A549 (cell line): ENCODE measurements at regions not wholly inside any gene's neighbourhood (a gene's known extent, or its start where the extent isn't known, plus 50 kb on each side); places are given as distances from the start of the nearest gene placed in this dataset.
"Not testable (repeated sequence)": the region's sequence is repeated elsewhere in the genome, so short reads cannot be mapped to it uniquely, and the experiment has no call there.

Experiments
- ATAC-seq, 2 experiments: fragments of 200-7000 bp in 1 of 2; fragments of >200 bp in 1 of 2; cut with Nextera tagmentation in 1 of 2; cut with Tn5 transposase in 1 of 2; 3 replicates each; pipeline versions ENCODE4 v1.8.0 to v1.9.1; 2018 to 2020; ENCODE audit warnings: mild to moderate bottlenecking in 1 of 2, moderate library complexity in 1 of 2
- CTCF ChIA-PET: fragments of 300-600 bp; sonication (Branson Sonifier 250); formaldehyde crosslinking; extraction: SDS; loops from one replicate; lab custom pipeline; 2021; ENCODE audit warnings: antibody characterized with exemption, inconsistent platforms; lab: Yijun Ruan, JAX
- POLR2A ChIA-PET: fragments of 350-600 bp; formaldehyde crosslinking; extraction: SDS; loops from one replicate; lab custom pipeline; 2021; ENCODE audit warnings: antibody characterized with exemption, inconsistent platforms; lab: Yijun Ruan, JAX
- DNase-seq, 2 experiments: peaks; one replicate each; pipeline versions ENCODE4 v3.0.0 to v3.0.0-alpha.2; 2011 to 2016; ENCODE audit warnings: low read depth in 1 of 2, low spot score in 1 of 2
- FAIRE-seq: peaks from 2 replicates; lab custom pipeline; 2011; peaks lifted over from hg19 to GRCh38; lab: Jason Lieb, UNC
- H3K27ac ChIP-seq, 2 experiments: fragments of >200 bp; sonication (Bioruptor Twin); formaldehyde crosslinking; 3 replicates each; pipeline ENCODE4 v1.5.1; 2016 to 2017
- H3K4me1 ChIP-seq: fragments of >200 bp; sonication (Bioruptor Twin); formaldehyde crosslinking; 3 replicates; pipeline ENCODE4 v1.6.1; 2016
- H3K4me2 ChIP-seq: fragments of >200 bp; sonication (Bioruptor Twin); formaldehyde crosslinking; 3 replicates; pipeline ENCODE4 v1.6.1; 2016
- H3K4me3 ChIP-seq: fragments of >200 bp; sonication (Bioruptor Twin); formaldehyde crosslinking; 3 replicates; pipeline ENCODE4 v1.5.1; 2016
- H3K9me3 ChIP-seq: fragments of >200 bp; sonication (Bioruptor Twin); formaldehyde crosslinking; 3 replicates; pipeline ENCODE4 v1.6.1; 2016
- BHLHE40 ChIP-seq: IDR thresholded peaks from 2 replicates; pipeline ENCODE4 v1.6.1; 2012; ENCODE audit warnings: low read depth, low read length, inconsistent platforms
- CBX8 ChIP-seq: fragments of 200-600 bp; sonication (generic); IDR thresholded peaks from 2 replicates; pipeline ENCODE4 v1.6.1; 2016
- CEBPB ChIP-seq, 2 experiments: fragments of >200 bp in 1 of 2; sonication (Bioruptor Twin) in 1 of 2; formaldehyde crosslinking in 1 of 2; IDR thresholded peaks; 2 replicates each; pipeline ENCODE4 v1.6.1; 2012 to 2016
- CHD2 ChIP-seq: fragments of 150-350 bp; IDR thresholded peaks from 2 replicates; pipeline ENCODE4 v1.6.1; 2014; ENCODE audit warnings: low read length; ENCODE audit not compliant: partially characterized antibody
- E2F6 ChIP-seq: IDR thresholded peaks from 2 replicates; pipeline ENCODE4 v1.6.1; 2012; ENCODE audit warnings: low read depth, borderline replicate concordance
- EHF ChIP-seq: fragments of 250-450 bp; sonication (Bioruptor Pico); IDR thresholded peaks from 2 replicates; pipeline ENCODE4 v1.5.0; 2020; ENCODE audit warnings: mild to moderate bottlenecking
- ELK1 ChIP-seq: fragments of 150-350 bp; IDR thresholded peaks from 2 replicates; pipeline ENCODE4 v1.6.1; 2014; ENCODE audit warnings: low read depth, mild to moderate bottlenecking, low read length
- ESRRA ChIP-seq: fragments of 150-350 bp; IDR thresholded peaks from 2 replicates; pipeline ENCODE4 v1.6.1; 2014; ENCODE audit warnings: mild to moderate bottlenecking, low read length, borderline replicate concordance
- FOSL2 ChIP-seq, 2 experiments: fragments of 450-650 bp in 1 of 2; fragments of >200 bp in 1 of 2; sonication (Bioruptor Twin) in 1 of 2; formaldehyde crosslinking; IDR thresholded peaks; 2 replicates each; pipeline versions ENCODE4 v1.5.0 to v1.6.1; 2016 to 2020; ENCODE audit warnings: mild to moderate bottlenecking in 1 of 2, moderate library complexity in 1 of 2
- HEYL ChIP-seq: fragments of 250-450 bp; sonication (Bioruptor Pico); IDR thresholded peaks from 2 replicates; pipeline ENCODE4 v1.8.0; 2021; ENCODE audit warnings: mild to moderate bottlenecking, moderate library complexity
- JUN ChIP-seq, 2 experiments: fragments of >200 bp; sonication (Bioruptor Twin); formaldehyde crosslinking; IDR thresholded peaks; 2 replicates in 1 of 2; 3 replicates in 1 of 2; pipeline ENCODE4 v1.6.1; 2016 to 2017
- MYC ChIP-seq: IDR thresholded peaks from 2 replicates; pipeline ENCODE4 v1.6.1; 2012; ENCODE audit warnings: mild to moderate bottlenecking, inconsistent platforms, low read length, improper control_type of control experiment, borderline replicate concordance
- NR3C1 ChIP-seq: fragments of >200 bp; sonication (Bioruptor Twin); formaldehyde crosslinking; IDR thresholded peaks from 3 replicates; pipeline ENCODE4 v1.6.1; 2017
- PHF8 ChIP-seq: fragments of 200-600 bp; sonication (generic); IDR thresholded peaks from 2 replicates; pipeline ENCODE4 v1.6.1; 2016; ENCODE audit warnings: low read depth, mild to moderate bottlenecking, antibody characterized with exemption, moderate library complexity, borderline replicate concordance
- RAD21 ChIP-seq, 2 experiments: fragments of >200 bp in 1 of 2; sonication (Bioruptor Twin) in 1 of 2; formaldehyde crosslinking in 1 of 2; IDR thresholded peaks in 1 of 2; conservative IDR thresholded peaks in 1 of 2; 2 replicates in 1 of 2; 3 replicates in 1 of 2; pipeline ENCODE4 v1.6.1; 2012 to 2018; ENCODE audit warnings: inconsistent platforms in 1 of 2
- RARB ChIP-seq: fragments of 250-450 bp; sonication (Bioruptor Pico); IDR thresholded peaks from 2 replicates; pipeline ENCODE4 v1.8.0; 2021; ENCODE audit warnings: mild to moderate bottlenecking, moderate library complexity
- REST ChIP-seq: fragments of 200-600 bp; sonication (generic); IDR thresholded peaks from 2 replicates; pipeline ENCODE4 v1.6.1; 2016; ENCODE audit warnings: antibody characterized with exemption, mild to moderate bottlenecking, moderate library complexity
- SREBF2 ChIP-seq: fragments of 450-650 bp; IDR thresholded peaks from 2 replicates; pipeline ENCODE4 v1.6.1; 2014; ENCODE audit warnings: mild to moderate bottlenecking, moderate library complexity
- TFCP2L1 ChIP-seq: fragments of 250-450 bp; sonication (Bioruptor Pico); IDR thresholded peaks from 2 replicates; pipeline ENCODE4 v1.5.0; 2021; ENCODE audit warnings: mild to moderate bottlenecking
- USF2 ChIP-seq: fragments of 450-650 bp; IDR thresholded peaks from 2 replicates; pipeline ENCODE4 v1.6.1; 2014; ENCODE audit warnings: antibody characterized with exemption
- ZSCAN20 ChIP-seq: fragments of 250-450 bp; sonication (Bioruptor Pico); IDR thresholded peaks from 2 replicates; pipeline ENCODE4 v1.8.0; 2022; ENCODE audit warnings: mild to moderate bottlenecking, moderate library complexity
- WGBS: methylation state at CpG from one replicate; pipeline ENCODE4 v1.1.6; 2017; ENCODE audit errors: missing lambda C conversion rate; 5-methylcytosine and 5-hydroxymethylcytosine counted together
- TF ChIP-seq, protein P1 (sequence below): fragments of >200 bp; sonication (Bioruptor Twin); formaldehyde crosslinking; IDR thresholded peaks from 3 replicates; pipeline ENCODE4 v1.5.1; 2016

- no peak for TF ChIP-seq CEBPB (IDR thresholded peaks at IDR 0.05)
- TF ChIP-seq RARB (CRISPR knock-in tag), result no peak
- TF ChIP-seq MYC, result no peak
- no peak for TF ChIP-seq CBX8
- TF ChIP-seq ZSCAN20 (CRISPR knock-in tag), result no peak
- no peak for TF ChIP-seq REST
- H3K27ac ChIP-seq, result no peak overlapping the region
- no peak overlapping the region for H3K4me3 ChIP-seq
- peaks cover 13% of the 10 kb centered on the region for H3K4me1 ChIP-seq
- ChIA-PET CTCF (no interaction called here), POLR2A (no interaction called here)
- no peak overlapping the region for H3K4me2 ChIP-seq
- 50% methylated on average over 2 of the region's 2 CpGs for WGBS
- FAIRE-seq (no peak), DNase-seq (no peak), ATAC-seq (no peak)
- H3K9me3 ChIP-seq, result no peaks in the 10 kb centered on the region
These were observed 143.3 kb upstream of the THY1 start for GRCh38 chr11:119566319-119566718.

DNA sequence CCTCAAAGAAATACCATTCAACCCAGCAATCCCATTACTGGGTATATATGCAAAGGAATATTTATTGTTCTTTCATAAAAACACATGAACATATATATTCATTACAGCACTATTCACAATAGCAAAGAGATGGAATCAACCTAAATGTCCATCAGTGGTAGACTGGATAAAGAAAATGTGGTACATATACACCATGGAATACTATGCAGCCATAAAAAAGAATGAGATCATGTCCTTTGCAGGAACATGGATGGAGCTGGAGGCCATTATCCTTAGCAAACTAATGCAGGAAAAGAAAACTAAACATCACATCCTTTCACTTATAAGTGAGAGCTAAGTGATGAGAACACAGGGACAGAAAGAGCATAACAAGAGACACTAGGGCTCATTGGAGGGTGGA is 142.7 kb upstream of the THY1 start:
- H3K4me3 ChIP-seq, H3K9me3 ChIP-seq, FAIRE-seq, DNase-seq, H3K27ac ChIP-seq, ATAC-seq, CTCF ChIA-PET, H3K4me2 ChIP-seq, POLR2A ChIA-PET: not testable (repeated sequence)
- peaks cover 13% of the 10 kb centered on the region for H3K4me1 ChIP-seq

GRCh38 chr11:119560961-119561360 is 138.0 kb upstream of the THY1 start:
- FAIRE-seq (no peak), ATAC-seq (no peak), DNase-seq (no peak)
- H3K4me2 ChIP-seq, result no peak overlapping the region
- H3K4me3 ChIP-seq, result no peak overlapping the region
- no peak overlapping the region for H3K27ac ChIP-seq
- H3K9me3 ChIP-seq, result no peaks in the 10 kb centered on the region
- ChIA-PET POLR2A (no interaction called here), CTCF (interaction anchor here (1.0 to 1.6 kb wide), 4 partner anchors 10 to 86 kb away, joined by 3 to 5 read pairs (median 3); no protein-coding TSS in a partner anchor)
- WGBS, result 61% methylated on average over 4 of the region's 4 CpGs
- no peaks in the 10 kb centered on the region for H3K4me1 ChIP-seq
- no peak for TF ChIP-seq PHF8
- no peak for TF ChIP-seq CBX8
- TF ChIP-seq RARB (CRISPR knock-in tag), result no peak
- TF ChIP-seq TFCP2L1 (CRISPR knock-in tag), result no peak
- no peak for TF ChIP-seq SREBF2
- TF ChIP-seq ESRRA, result no peak
- TF ChIP-seq RAD21 (conservative IDR thresholded peaks at IDR 0.05 in 1 of 2, IDR thresholded peaks at IDR 0.05 in 1 of 2), result no peak

- ChIA-PET POLR2A (no interaction called here), CTCF (interaction anchor here (1.1 to 1.6 kb wide), 4 partner anchors 26 to 86 kb away, joined by 3 to 5 read pairs (median 3); no protein-coding TSS in a partner anchor)
- Histone ChIP-seq H3K9me3 (no peaks in the 10 kb centered on the region), H3K4me3 (no peak overlapping the region), H3K27ac (no peak overlapping the region), H3K4me1 (no peaks in the 10 kb centered on the region), H3K4me2 (no peak overlapping the region)
- no peak for ATAC-seq
- FAIRE-seq, result no peak
- 47% methylated on average over 3 of the region's 6 CpGs for whole genome bisulfite sequencing
- DNase-seq, result no peak
- TF ChIP-seq ESRRA (no peak), EHF (no peak), MYC (no peak), FOSL2 (IDR thresholded peaks at IDR 0.05) (no peak), FOSL2 (CRISPR knock-in tag; IDR thresholded peaks at IDR 0.05) (no peak), NR3C1 (no peak), SREBF2 (no peak), JUN (IDR thresholded peaks at IDR 0.05) (no peak), HEYL (CRISPR knock-in tag) (no peak), ELK1 (no peak), USF2 (no peak), CHD2 (no peak), CBX8 (no peak), BHLHE40 (no peak), CEBPB (IDR thresholded peaks at IDR 0.05) (no peak), E2F6 (no peak)
- TF ChIP-seq, protein P1, sequence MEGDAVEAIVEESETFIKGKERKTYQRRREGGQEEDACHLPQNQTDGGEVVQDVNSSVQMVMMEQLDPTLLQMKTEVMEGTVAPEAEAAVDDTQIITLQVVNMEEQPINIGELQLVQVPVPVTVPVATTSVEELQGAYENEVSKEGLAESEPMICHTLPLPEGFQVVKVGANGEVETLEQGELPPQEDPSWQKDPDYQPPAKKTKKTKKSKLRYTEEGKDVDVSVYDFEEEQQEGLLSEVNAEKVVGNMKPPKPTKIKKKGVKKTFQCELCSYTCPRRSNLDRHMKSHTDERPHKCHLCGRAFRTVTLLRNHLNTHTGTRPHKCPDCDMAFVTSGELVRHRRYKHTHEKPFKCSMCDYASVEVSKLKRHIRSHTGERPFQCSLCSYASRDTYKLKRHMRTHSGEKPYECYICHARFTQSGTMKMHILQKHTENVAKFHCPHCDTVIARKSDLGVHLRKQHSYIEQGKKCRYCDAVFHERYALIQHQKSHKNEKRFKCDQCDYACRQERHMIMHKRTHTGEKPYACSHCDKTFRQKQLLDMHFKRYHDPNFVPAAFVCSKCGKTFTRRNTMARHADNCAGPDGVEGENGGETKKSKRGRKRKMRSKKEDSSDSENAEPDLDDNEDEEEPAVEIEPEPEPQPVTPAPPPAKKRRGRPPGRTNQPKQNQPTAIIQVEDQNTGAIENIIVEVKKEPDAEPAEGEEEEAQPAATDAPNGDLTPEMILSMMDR, result no peak
These were observed 137.3 kb upstream of the THY1 start for GRCh38 chr11:119560291-119560690.
